Left lung (tissue), 4 donors: ENCODE measurements at regions not wholly inside any gene's neighbourhood (a gene's known extent, or its start where the extent isn't known, plus 50 kb on each side); places are given as distances from the start of the nearest gene placed in this dataset.
"Not testable (repeated sequence)": the region's sequence is repeated elsewhere in the genome, so short reads cannot be mapped to it uniquely, and the experiment has no call there.

ENCODE experiments used
- ATAC-seq: fragments of 200-7000 bp; cut with Tn5 transposase; one replicate; pipeline ENCODE4 v1.9.1; 2020; ENCODE audit warnings: moderate library complexity
- DNase-seq, 4 donors: peaks; one replicate each; pipeline ENCODE4 v3.0.0-alpha.2; 2013 to 2020
- H3K27ac ChIP-seq, 2 donors: fragments of 200-600 bp; sonication (generic) in 1 of 2; one replicate each; pipeline versions ENCODE4 v1.5.0 to v1.8.0; 2020 to 2021
- H3K27me3 ChIP-seq, 2 donors: fragments of 200-600 bp; sonication (generic) in 1 of 2; one replicate each; pipeline versions ENCODE4 v1.5.0 to v1.8.0; 2020 to 2021
- H3K36me3 ChIP-seq, 2 donors: fragments of 200-600 bp; sonication (generic) in 1 of 2; one replicate each; pipeline versions ENCODE4 v1.5.0 to v1.8.0; 2020 to 2021
- H3K4me1 ChIP-seq, 2 donors: fragments of 200-600 bp; one replicate each; pipeline ENCODE4 v1.8.0; 2021
- H3K4me3 ChIP-seq, 2 donors: fragments of 200-600 bp; sonication (generic) in 1 of 2; one replicate each; pipeline versions ENCODE4 v1.5.0 to v1.8.0; 2020 to 2021; ENCODE audit warnings: mild to moderate bottlenecking in 1 of 2
- H3K9me3 ChIP-seq, 2 donors: fragments of 200-600 bp; sonication (generic) in 1 of 2; one replicate each; pipeline versions ENCODE4 v1.5.0 to v1.8.0; 2020 to 2021
- CTCF ChIP-seq, 2 donors: fragments of 200-600 bp; sonication (generic) in 1 of 2; IDR thresholded peaks; one replicate each; pipeline versions ENCODE4 v1.5.0 to v1.8.0; 2021; ENCODE audit warnings: antibody characterized with exemption in 2 of 2
- intact Hi-C, 2 donors: fragments of 100-400 bp; cut with DNase I; formaldehyde crosslinking; loops; one replicate each; pipeline versions ENCODE4 v1.11.2 to v1.14.2; 2022
- donor health status: DM: no; HTN: yes; CAD: no.
- donor health status: DM: no; HTN: no; CAD: no.

GRCh38 chrX:150258463-150259430 is 104.4 kb upstream of the MAMLD1 start:
- Histone ChIP-seq H3K27me3 (no peaks in the 10 kb centered on the region), H3K9me3 (no peaks in the 10 kb centered on the region), H3K4me3 (no peak overlapping the region), H3K4me1 (no peaks in the 10 kb centered on the region), H3K36me3 (no peaks in the 10 kb centered on the region), H3K27ac (no peak overlapping the region)
- no peak for TF ChIP-seq CTCF (IDR thresholded peaks at IDR 0.05)
- ATAC-seq (no peak), DNase-seq (no peak)
- intact Hi-C loops: no loop called here

- H3K4me1 ChIP-seq: no peaks in the 10 kb centered on the region
- ATAC-seq (no peak), DNase-seq (no peak)
- intact Hi-C loops: no loop called here
- no peak overlapping the region for H3K27ac ChIP-seq
- no peaks in the 10 kb centered on the region for H3K27me3 ChIP-seq
- H3K4me3 ChIP-seq: no peak overlapping the region
- no peak for TF ChIP-seq CTCF (IDR thresholded peaks at IDR 0.05)
- H3K36me3 ChIP-seq: no peaks in the 10 kb centered on the region
- H3K9me3 ChIP-seq: no peaks in the 10 kb centered on the region
Observed at GRCh38 chrX:150262456-150262855, 100.7 kb upstream of the MAMLD1 start.

GRCh38 chrX:150268839-150269355 is 94.2 kb upstream of the MAMLD1 start:
- no peaks in the 10 kb centered on the region for H3K4me1 ChIP-seq
- intact Hi-C loops: no loop called here
- TF ChIP-seq CTCF (IDR thresholded peaks at IDR 0.05): no peak
- H3K27me3 ChIP-seq: no peaks in the 10 kb centered on the region
- ATAC-seq (no peak), DNase-seq (no peak)
- H3K4me3 ChIP-seq: no peak overlapping the region
- H3K27ac ChIP-seq: no peak overlapping the region
- H3K9me3 ChIP-seq: no peaks in the 10 kb centered on the region
- no peaks in the 10 kb centered on the region for H3K36me3 ChIP-seq

GRCh38 chrX:150269605-150270254 is 93.4 kb upstream of the MAMLD1 start:
- H3K4me3 ChIP-seq: no peak overlapping the region
- DNase-seq (peak in 1 of 4 donors; percentile 35), ATAC-seq (peak; percentile 79)
- H3K36me3 ChIP-seq: no peaks in the 10 kb centered on the region
- H3K9me3 ChIP-seq: no peaks in the 10 kb centered on the region
- no peak overlapping the region for H3K27ac ChIP-seq
- H3K4me1 ChIP-seq: no peaks in the 10 kb centered on the region
- intact Hi-C loops: no loop called here
- H3K27me3 ChIP-seq: no peaks in the 10 kb centered on the region
- TF ChIP-seq CTCF (IDR thresholded peaks at IDR 0.05): no peak

GRCh38 chrX:150270622-150271021 is 92.5 kb upstream of the MAMLD1 start:
- Histone ChIP-seq H3K27me3 (no peaks in the 10 kb centered on the region), H3K4me1 (no peaks in the 10 kb centered on the region), H3K36me3 (no peaks in the 10 kb centered on the region), H3K27ac (no peak overlapping the region), H3K4me3 (no peak overlapping the region), H3K9me3 (no peaks in the 10 kb centered on the region)
- no peak for ATAC-seq
- DNase-seq: no peak
- no peak for TF ChIP-seq CTCF (IDR thresholded peaks at IDR 0.05)
- intact Hi-C loops: no loop called here

- H3K4me1 ChIP-seq, H3K27me3 ChIP-seq, H3K9me3 ChIP-seq, ATAC-seq, DNase-seq, intact Hi-C loops, H3K27ac ChIP-seq, H3K36me3 ChIP-seq, H3K4me3 ChIP-seq: not testable (repeated sequence)
Observed at GRCh38 chrX:150273575-150274294, 89.4 kb upstream of the MAMLD1 start.
